Activated naive CD4-positive, alpha-beta T cell (primary cell): ENCODE measurements at regions not wholly inside any gene's neighbourhood (a gene's known extent, or its start where the extent isn't known, plus 50 kb on each side); places are given as distances from the start of the nearest gene placed in this dataset.

Source experiments
- DNase-seq, 4 experiments: peaks; one replicate each; lab custom pipeline; 2025; lab: John Stamatoyannopoulos, UW

DNA sequence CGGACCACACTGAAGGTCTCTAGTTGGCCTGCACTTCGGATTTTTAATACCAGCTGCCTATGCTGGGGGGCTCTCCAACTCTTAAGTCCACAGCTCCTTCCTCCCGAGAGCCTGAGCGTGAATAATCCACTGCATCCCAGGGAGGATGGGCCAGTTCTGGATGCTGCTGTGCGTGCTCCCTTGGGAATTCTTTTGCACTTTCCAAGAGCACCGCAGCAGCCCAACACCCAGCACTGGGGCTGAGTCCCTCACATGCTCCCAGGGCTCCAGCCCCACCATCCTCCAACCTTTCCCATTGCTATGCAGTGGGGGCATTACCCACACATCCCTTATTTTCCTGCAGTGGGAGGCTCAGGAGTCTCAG is 136.4 kb upstream of the IQSEC1 start:
- no peak for DNase-seq

GRCh38 chr3:13208706-13209633 is 135.7 kb upstream of the IQSEC1 start:
- no peak for DNase-seq

DNA sequence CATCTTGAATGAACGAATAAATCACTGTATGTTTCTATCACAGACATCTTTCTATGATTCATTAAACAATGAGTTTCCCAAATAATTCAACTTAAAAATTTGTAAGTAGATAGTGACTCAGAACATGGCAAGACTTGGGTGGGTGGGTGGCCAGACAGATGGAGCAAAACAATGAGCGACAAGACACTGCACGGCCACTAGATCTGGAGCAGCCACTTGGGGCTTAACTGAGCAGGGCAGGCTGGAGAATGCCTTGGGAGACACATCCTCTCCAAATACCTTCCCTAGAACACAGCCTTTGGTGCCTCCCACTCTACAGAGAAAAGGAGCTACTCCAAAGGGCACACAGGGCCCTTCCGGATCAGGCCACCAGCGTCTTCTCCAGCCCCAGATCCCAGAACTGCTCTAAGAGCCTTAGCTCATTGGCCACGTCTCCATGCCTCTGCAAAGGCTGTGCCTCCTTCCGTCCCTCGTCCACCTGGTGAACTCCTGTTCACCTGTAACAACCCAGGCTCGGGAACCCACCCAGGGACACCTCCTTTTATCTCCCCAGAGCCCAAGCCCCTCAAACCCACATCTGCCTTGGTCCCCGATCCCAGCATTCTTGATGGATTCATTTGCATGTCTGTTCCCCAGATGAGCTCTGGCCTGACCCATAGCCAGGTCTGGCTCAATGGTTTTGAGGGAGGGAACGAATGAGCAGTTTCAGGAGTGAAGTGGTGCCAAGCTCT is 134.9 kb upstream of the IQSEC1 start:
- no peak for DNase-seq

GRCh38 chr3:13207578-13207922 is 134.3 kb upstream of the IQSEC1 start:
- no peak for DNase-seq

- DNase-seq, result no peak
Measured at GRCh38 chr3:13206799-13207577, 133.8 kb upstream of the IQSEC1 start.

DNA sequence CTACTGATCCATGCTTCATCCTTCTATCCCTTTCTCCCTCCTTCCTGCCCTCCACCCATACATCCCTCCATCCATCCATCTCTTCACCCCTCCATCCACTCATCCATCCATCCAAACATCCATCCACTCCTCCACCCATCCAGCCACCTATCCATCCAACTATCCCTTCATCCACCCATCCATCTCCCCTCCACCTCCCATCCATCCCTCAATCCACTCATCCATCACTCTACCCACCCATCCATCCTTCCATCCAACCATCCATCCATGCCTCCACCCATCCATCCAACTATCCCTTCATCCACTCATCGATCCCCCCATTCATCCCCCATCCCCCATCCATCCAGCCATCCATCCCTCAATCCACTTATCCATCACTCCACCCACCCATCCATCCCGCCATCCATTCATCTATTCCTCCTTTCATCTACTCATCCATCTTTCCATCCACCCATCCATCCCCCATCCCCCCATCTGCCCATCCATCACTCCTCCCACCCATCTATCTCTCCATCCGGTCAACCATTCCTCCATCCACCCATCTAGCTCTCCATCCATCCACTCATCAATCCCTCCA is 132.4 kb upstream of the IQSEC1 start:
- DNase-seq, result no peak

GRCh38 chr3:13204177-13204581 is 130.9 kb upstream of the IQSEC1 start:
- no peak for DNase-seq

DNA sequence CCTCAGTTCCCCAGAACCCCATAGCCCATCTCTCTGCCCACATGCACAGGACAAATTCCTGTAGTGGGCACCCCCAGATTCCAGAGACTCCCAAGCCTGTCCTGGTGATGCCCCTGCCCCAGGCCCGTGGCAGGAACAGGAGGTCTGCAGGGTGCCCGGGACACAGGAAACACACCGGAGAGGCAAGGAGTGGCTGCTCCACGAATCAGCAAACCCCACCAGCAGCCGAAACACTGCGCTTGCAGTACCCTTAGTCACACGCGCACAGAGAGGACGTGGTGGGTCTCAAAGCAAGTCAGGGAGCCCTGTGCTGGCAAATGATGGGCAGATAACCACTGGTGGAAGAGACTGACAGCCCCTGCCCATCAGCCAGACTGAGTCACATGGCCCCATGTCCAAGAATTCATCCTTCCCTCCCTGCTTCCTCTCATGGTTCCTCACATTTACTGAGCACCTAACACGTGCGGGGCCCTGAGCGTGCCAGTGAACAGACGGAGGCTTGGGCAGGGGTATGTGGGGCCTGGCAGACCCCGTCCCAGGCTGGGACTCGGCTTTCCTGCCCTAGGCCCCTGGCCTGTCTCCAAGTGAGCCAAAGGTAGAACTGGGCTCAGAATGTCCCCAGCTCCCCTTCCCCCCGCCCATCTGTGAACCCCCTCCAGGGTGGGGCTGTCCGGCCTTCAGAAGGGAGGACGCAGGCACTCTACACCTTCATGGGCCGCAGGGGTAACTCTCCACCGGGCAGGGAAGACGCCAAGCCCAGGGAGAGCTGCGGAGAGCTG is 130.4 kb upstream of the IQSEC1 start:
- DNase-seq, result no peak

DNA sequence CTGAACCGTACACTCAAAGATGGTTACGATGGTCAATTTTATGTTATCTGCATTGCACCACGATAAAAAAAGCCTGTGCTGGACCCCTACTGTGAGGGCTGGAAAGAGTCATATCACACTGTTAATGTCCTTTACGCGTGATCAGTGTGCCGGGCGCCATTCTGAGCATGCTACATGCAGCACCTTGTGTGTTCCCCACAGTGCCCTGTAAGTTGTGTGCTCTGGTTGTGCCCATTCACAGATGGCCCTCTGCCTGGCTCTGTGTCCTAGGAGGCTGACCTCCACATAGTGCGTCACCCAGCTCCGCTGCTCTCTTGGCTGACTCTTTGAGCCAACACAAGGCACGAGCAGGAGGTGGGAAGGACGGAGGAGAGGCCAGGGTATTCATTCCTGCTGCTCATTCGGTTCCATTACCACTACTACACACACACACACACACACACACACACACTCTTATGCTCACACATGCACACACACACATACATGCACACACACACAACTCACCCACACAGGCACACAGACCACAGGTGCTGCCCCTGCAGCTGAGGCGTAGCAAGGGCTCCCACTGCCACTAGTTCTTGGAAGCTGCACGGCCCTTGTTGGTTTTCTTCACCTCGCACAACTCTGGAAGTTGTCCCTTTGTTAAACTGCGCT is 129.6 kb upstream of the IQSEC1 start:
- no peak for DNase-seq

- DNase-seq, result no peak
Measured at GRCh38 chr3:13201851-13202250, 128.6 kb upstream of the IQSEC1 start.

GRCh38 chr3:13200946-13201345 is 127.7 kb upstream of the IQSEC1 start:
- DNase-seq, result no peak

- no peak for DNase-seq
Measured at GRCh38 chr3:13200465-13200864, 127.2 kb upstream of the IQSEC1 start.

DNA sequence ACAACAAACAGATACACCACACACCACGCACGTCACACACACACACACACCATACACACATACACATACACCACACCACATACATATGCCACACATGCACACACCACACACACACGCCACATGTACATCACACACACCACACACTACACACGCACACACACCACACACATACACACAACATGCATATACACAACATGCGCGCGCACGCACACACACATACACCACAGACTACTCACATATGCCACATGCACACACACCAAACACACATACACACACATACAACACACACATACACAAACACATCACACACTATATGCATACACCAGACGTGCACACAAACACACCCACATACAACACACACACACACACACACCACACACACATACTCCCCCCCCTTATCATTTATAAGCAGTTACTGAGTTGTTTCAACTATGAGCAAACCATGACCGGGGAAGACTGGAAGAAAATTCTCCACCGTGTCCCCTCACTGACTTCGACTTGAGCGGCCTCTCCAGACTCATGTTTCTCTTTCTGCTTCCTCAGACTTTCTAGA is 126.7 kb upstream of the IQSEC1 start:
- no peak for DNase-seq

DNA sequence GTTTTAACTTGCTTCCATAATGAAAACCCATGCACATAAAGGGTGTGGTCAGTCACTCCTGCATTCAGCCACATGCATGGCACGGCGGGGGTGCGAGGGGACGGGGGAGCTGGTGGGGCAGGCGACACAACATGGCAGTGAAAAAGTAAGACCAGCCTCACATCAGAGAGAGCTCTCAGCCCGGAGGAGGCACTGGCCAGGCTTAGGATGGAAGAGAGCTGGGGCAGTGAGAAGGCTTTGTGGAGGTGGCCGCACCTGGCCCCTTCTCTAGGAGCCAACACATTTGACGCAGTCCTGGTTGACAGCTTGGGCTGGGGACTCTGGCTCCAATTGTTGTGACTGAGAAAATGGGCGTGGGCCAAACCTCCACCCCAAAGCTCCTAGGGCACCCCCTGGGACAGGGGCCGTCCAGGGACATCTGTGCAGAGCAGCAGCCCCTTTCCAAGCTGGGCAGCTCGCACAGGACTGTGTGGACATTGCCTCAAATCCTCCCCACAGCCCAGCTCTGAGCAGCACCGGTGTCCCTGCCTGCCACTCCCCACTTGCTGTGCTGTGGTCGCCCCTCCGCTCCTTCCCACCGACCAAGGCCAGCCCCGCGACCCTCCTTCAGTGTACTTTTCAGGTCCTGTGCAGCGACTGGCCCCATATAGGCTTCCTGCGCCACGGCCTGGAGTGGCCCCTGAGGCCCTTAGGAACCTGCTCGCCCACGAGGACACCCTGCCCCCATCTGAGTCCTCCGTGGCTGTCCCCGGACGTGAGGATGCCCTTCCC is 126.0 kb upstream of the IQSEC1 start:
- no peak for DNase-seq

DNA sequence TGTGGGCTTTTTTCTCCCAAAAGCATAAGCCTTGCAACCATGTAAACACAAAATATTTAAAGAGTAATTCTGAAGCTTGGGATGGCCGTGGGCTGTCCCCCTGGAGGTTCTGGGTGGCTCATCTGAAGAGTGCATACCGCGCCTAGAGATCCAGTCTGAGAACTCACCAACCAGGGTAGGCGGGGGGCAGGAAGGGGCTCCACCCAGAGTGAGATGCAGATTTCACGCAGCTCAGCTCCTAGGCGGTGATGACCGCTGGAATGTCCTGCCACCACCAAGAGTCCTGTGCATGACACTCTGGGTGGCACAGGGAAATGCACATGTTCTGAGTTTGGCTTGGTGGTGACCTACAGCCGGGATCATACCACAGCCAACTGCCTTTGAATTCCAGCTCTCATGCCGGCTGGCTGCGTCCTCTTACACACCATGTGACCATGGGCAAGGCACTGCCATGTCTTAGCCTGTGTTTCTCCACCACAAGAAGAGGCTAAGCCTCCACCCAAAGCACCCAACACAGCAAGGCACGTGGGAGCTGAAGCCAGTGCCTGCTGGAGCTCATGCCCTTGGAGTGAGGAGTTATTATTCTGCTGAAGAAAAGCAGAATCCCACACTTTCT is 125.1 kb upstream of the IQSEC1 start:
- DNase-seq, result no peak

DNA sequence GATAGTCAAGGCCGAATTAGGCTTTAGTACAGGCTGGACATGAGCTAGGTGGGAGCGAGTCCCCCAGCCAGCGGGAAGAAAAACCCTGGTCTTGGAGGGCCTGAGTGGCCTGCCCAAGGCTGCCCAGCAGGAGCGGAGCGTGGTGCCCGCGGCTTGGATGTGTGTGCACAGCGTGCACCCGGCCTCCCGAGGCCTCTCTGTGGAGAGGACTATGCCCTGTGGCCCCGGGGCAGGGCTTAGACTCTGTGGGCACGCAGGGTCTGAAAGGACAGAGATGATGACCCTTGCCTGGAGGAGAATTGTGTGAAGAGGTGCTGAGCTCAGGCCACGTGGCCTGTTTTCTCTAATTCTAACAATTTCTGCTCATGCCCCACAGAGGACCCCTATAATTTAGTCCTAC is 124.6 kb upstream of the IQSEC1 start:
- DNase-seq, result no peak

DNA sequence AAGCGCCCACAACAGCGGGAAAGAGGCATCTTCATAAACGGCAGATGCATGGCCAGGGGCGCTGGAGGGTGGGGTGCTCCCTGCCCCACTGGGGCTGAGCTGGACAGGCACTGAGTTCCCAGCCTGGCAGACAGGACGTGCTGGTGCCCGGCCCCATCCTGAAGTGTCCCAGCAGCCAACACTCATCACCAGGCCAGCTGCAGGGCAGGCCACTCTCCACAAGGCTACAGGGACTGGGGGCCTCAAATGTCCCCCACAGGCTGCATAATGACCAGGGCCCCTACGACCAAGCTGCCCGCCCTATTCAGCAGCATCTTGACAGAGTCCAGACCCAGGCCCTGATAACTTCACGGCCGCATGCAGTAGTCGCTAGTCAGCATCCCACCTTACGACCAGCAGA is 124.1 kb upstream of the IQSEC1 start:
- DNase-seq, result no peak

GRCh38 chr3:13195374-13195773 is 122.1 kb upstream of the IQSEC1 start:
- no peak for DNase-seq
